ENCODE measurements at regions not wholly inside any gene's neighbourhood (a gene's known extent, or its start where the extent isn't known, plus 50 kb on each side); places are given as distances from the start of the nearest gene placed in this dataset.

GRCh38 chr7:153529651-153530165 lies 522.5 kb upstream of the DPP6 start:
- no peak overlapping the region for H3K27ac ChIP-seq (ENCODE audit: extremely low read depth, low read depth, low read length)
- POLR2A ChIA-PET: no interaction called here
- TF ChIP-seq ZNF175 (tag by site-specific recombination; IDR thresholded peaks at IDR 0.05): no peak
- TF ChIP-seq PRDM10 (tag by site-specific recombination; IDR thresholded peaks at IDR 0.05): no peak
- TF ChIP-seq ZBTB20 (tag by site-specific recombination; IDR thresholded peaks at IDR 0.05): no peak
- TF ChIP-seq ZNF302 (tag by site-specific recombination; IDR thresholded peaks at IDR 0.05; ENCODE audit: low read depth): no peak
- no peak for TF ChIP-seq FEZF1 (tag by site-specific recombination; IDR thresholded peaks at IDR 0.05)
- TF ChIP-seq ZFP41 (tag by site-specific recombination; IDR thresholded peaks at IDR 0.05; ENCODE audit: borderline replicate concordance): no peak
- TF ChIP-seq ZNF214 (tag by site-specific recombination; IDR thresholded peaks at IDR 0.05; ENCODE audit: borderline replicate concordance): no peak
- no peak for TF ChIP-seq ZNF692 (tag by site-specific recombination; IDR thresholded peaks at IDR 0.05)
- H3K36me3 ChIP-seq (ENCODE audit: control insufficient read depth in 2 of 2, insufficient read depth in 1 of 2, low read length in 2 of 2): no peaks in the 10 kb centered on the region
- H3K4me3 ChIP-seq (ENCODE audit: low read depth, low read length): no peak overlapping the region
- no peaks in the 10 kb centered on the region for H3K4me1 ChIP-seq (ENCODE audit: control insufficient read depth, insufficient read depth, low read length)
- H3K9me3 ChIP-seq (ENCODE audit: control insufficient read depth, insufficient read depth, low read depth, low read length): no peaks in the 10 kb centered on the region
- CTCF ChIA-PET: no interaction called here

- H3K36me3 ChIP-seq (ENCODE audit: control insufficient read depth in 2 of 2, insufficient read depth in 1 of 2, low read length in 2 of 2): no peaks in the 10 kb centered on the region
- H3K9me3 ChIP-seq (ENCODE audit: control insufficient read depth, insufficient read depth, low read depth, low read length): no peaks in the 10 kb centered on the region
- no peak for TF ChIP-seq ZNF214 (tag by site-specific recombination; IDR thresholded peaks at IDR 0.05; ENCODE audit: borderline replicate concordance)
- TF ChIP-seq SCRT2 (tag by site-specific recombination; IDR thresholded peaks at IDR 0.05): no peak
- TF ChIP-seq ZNF777 (tag by site-specific recombination; IDR thresholded peaks at IDR 0.05; ENCODE audit: borderline replicate concordance): no peak
- TF ChIP-seq BCL6B (tag by site-specific recombination; IDR thresholded peaks at IDR 0.05): no peak
- TF ChIP-seq ZNF768 (tag by site-specific recombination; IDR thresholded peaks at IDR 0.05): no peak
- no peak for TF ChIP-seq ZBTB20 (tag by site-specific recombination; IDR thresholded peaks at IDR 0.05)
- H3K4me3 ChIP-seq (ENCODE audit: low read depth, low read length): no peak overlapping the region
- no peak overlapping the region for H3K27ac ChIP-seq (ENCODE audit: extremely low read depth, low read depth, low read length)
- ChIA-PET POLR2A (no interaction called here), CTCF (no interaction called here)
- H3K4me1 ChIP-seq (ENCODE audit: control insufficient read depth, insufficient read depth, low read length): no peaks in the 10 kb centered on the region
Measured at GRCh38 chr7:153530441-153530840, 521.8 kb upstream of the DPP6 start.

- no peaks in the 10 kb centered on the region for H3K4me1 ChIP-seq (ENCODE audit: control insufficient read depth, insufficient read depth, low read length)
- H3K4me3 ChIP-seq (ENCODE audit: low read depth, low read length): no peak overlapping the region
- no peak overlapping the region for H3K27ac ChIP-seq (ENCODE audit: extremely low read depth, low read depth, low read length)
- H3K36me3 ChIP-seq (ENCODE audit: control insufficient read depth in 2 of 2, insufficient read depth in 1 of 2, low read length in 2 of 2): no peaks in the 10 kb centered on the region
- H3K9me3 ChIP-seq (ENCODE audit: control insufficient read depth, insufficient read depth, low read depth, low read length): no peaks in the 10 kb centered on the region
- ChIA-PET POLR2A (no interaction called here), CTCF (no interaction called here)
- TF ChIP-seq ZNF324 (tag by site-specific recombination; IDR thresholded peaks at IDR 0.05) (no peak), ZNF211 (tag by site-specific recombination; IDR thresholded peaks at IDR 0.05; ENCODE audit: low read depth) (no peak), ZNF341 (tag by site-specific recombination; IDR thresholded peaks at IDR 0.05; ENCODE audit: low read depth) (no peak), HOXA7 (CRISPR knock-in tag; IDR thresholded peaks at IDR 0.05; ENCODE audit: borderline replicate concordance) (no peak), ZNF692 (tag by site-specific recombination; IDR thresholded peaks at IDR 0.05) (no peak), ZSCAN23 (tag by site-specific recombination; IDR thresholded peaks at IDR 0.05) (no peak), ZNF600 (tag by site-specific recombination; IDR thresholded peaks at IDR 0.05) (no peak), TSHZ1 (tag by site-specific recombination; IDR thresholded peaks at IDR 0.05; ENCODE audit: borderline replicate concordance) (no peak), KLF9 (tag by site-specific recombination; IDR thresholded peaks at IDR 0.05; ENCODE audit: low read depth) (no peak)
Measured at GRCh38 chr7:153532326-153532725, 519.9 kb upstream of the DPP6 start.
